Stimulated activated CD4-positive, alpha-beta T cell treated with anti-CD3 and anti-CD28 coated beads, Interleukin-4, amount 100 ng/mL, for 48 hours (primary cell): ENCODE measurements at regions not wholly inside any gene's neighbourhood (a gene's known extent, or its start where the extent isn't known, plus 50 kb on each side); places are given as distances from the start of the nearest gene placed in this dataset.

Source experiments
- DNase-seq, 2 donors: peaks; one replicate each; pipeline ENCODE4 v3.0.0-alpha.2; 2020; ENCODE audit warnings: low read depth in 2 of 2

DNA sequence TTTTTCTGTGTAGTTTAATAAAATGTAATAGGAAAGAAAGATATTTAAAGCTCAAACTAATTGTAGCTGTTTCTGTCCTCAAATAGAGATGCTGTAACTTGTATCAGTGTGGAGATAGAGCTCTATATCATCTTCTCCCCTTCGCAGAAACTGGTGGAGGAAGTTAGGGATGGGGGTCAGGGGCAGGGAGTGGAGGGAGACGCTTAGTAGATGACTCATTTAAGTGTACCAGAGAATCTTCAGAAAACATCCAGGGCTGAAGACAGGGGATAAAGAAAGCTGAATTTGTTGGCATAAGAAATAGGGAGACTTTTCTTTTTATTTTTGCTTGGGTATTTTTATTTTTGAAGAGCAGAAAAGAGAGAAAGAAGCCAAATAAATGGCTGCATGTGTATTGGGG is 282.6 kb upstream of the DPYD start:
- no peak for DNase-seq

DNA sequence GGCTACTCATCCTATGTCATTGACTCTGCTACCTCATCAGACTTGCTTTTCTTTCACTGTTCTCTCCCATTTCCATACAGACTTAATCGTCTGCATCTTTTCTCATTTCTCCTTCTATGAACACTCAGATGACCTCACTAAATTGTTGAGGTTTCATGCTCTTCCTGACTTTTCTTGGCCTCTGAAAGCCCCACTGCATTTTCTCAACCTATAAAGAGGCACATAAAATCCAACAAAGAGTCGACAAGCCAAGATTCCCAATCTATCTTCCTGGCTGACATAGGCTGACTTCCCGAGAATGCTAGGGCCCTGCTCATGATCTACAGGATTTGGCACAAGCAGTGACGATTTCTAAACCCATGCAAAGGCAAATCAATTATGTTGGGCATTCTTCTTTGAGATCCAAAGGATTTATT is 280.8 kb upstream of the DPYD start:
- DNase-seq, result no peak

DNA sequence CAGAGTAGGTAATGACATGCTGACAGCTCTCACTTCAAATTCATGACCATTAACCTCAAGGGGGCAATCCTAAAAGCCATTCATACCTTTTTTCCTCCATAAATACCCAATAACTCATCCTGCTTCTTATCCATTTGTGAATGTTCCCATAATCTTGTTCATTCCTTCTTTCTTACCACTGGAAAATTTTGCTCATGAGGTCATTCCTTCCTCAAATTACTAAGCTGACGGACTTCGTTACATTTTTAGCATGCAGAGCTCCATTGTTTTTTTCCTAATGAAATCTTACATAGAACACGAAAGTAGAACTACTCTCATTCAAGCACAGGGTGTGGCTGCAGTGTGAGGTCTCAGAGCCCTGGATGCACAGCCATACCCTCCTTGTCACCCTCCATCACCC is 276.5 kb upstream of the DPYD start:
- DNase-seq, result no peak

DNA sequence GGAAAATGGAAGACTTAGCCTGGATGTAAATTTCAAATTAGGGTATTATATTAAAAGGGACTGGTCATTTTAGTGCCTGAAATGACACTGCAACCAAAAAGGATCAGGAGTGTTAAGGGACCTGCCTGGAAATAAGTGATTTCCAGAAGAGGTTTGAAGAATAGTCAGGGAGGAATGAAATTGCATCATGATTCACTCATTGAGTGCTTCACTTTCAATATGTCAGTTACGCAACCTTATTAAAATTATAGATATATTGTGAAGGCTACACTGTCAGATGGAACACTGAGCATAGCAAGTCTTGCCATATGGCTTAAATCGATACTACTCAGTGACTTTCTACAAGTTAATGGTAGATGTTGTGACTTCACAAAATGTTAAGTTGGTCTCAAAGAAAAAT is 275.2 kb upstream of the DPYD start:
- no peak for DNase-seq

DNA sequence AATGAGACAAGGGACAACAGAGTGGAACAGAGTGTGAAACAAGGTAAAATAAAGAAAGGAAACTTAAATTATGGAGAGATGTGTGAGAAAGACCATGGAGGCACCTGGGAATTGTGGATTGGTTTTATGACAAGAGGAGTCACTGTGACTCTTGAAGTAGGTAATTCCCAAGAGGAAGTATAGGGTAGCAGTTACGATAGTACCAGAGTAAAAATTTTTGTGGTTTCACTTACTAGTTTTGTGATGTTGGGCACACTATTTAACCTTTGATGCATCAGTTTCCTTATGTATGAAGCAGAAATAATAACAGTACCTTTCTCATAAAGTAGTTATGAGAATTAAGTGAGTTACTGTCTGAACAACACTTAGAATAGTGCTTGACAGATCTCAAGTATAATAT is 267.9 kb upstream of the DPYD start:
- DNase-seq, result no peak

DNA sequence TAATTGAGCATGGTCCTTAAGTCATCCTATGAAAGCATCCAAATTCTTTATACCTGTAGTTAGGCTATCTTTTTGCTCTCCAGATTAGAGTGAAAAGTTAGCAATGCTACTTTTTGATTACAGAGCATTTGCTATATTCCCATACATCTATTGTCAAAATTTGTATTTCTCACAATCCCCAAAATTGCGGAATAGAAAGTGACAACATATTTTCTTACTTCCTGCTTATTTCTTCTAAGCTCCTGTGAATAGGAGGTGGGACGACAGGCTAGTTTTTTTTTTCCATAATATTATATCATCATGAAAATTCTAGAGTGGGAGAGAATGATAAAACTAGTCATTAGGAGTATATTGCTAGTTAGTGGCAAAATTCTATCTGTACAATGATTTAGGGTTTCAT is 264.0 kb upstream of the DPYD start:
- no peak for DNase-seq

DNA sequence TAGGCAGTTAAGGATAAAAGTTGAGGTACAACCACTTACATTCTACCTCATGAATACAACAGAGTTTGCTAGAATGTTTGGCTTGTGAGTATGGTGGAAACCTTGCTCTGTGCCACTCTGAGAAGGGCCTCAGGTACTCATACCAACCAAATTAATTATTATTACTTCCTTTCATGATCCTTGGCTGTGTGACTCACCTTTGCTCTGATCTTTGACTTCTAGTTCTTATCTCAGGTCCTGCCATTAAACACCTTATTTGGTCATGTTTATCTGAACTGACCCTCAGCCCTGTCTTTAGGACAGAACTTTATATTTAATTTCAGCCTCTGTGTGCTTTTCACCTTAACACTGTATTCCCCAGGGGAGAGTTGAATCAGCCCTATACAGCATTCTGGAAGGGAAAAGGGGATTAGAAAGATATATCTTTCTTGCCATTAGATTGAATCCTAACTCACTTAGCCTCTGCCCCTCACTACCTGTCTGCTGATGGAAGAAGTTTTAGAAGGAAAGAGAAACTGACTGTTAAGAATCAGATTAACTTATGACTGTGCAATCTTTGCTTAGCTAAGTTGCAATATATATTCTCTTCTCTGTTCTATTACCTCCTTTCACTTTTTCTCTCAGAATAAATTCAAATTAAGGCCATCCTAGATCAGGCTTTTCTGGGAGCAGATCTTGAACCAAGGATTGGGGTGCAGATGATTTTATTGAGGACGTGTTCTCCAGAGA is 260.4 kb upstream of the DPYD start:
- no peak for DNase-seq

DNA sequence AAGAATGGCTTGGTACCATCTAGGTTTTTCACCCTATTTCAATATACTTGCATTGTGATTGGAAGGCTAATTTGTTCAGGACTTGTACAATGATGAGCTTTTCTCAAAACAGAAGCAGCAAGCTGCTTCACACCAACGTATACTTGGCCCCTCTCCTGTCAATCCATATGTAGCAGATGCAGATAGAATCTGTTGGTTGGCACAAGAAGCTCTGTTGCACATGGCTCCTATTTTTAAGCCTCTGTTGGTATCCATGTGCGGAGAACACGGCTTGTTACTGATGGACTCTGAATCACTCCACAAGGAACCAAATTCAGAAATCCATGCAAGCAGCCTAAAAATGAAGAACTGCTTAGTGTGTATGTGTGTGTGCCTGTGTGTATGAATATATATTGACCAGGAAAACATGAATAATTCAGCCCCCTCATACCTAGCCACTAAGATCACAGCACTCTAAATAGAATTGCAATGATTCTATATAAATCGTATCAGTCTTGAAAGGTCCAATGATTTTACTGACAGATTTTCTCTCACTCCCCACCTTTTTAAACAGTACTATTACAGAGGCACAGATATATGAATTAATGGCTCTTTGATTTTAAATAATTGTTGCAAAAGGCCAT is 258.4 kb upstream of the DPYD start:
- DNase-seq, result no peak

DNA sequence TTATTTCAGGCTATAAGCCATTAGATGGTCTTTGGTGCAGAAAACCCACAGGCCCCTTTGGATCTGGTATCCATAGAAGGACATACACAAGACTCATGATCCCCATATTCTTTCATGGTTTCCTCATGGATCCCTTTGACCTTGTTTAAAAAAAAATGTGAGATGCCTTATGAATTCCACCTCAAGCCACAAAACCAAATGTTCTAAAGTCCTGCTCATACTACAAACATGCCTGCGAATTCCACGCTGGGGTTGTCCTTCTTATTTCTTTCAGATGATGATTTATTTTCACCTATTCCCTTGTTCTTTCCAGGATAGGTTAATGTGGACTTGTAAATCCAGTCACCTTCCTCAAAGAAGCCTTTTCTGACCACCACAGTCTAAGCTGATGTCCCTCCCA is 256.9 kb upstream of the DPYD start:
- no peak for DNase-seq

DNA sequence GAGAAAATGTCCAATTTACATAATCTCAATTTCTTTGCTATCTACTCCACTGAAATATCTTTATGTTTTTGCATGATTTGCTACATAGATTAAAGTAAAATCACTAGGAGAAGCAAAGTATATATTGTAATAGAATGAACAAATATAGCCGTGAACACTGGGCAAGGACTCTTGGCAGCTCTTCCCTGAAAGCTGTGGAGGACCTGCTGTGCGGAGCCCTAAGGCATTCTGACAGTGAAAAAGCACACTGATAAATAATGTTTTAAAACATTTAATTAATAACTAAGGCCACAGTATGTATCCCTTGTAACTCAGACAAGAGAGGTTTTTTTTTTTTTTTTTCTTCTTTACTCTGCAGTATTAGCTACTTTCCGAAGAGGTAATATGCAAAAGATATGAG is 256.1 kb upstream of the DPYD start:
- no peak for DNase-seq

DNA sequence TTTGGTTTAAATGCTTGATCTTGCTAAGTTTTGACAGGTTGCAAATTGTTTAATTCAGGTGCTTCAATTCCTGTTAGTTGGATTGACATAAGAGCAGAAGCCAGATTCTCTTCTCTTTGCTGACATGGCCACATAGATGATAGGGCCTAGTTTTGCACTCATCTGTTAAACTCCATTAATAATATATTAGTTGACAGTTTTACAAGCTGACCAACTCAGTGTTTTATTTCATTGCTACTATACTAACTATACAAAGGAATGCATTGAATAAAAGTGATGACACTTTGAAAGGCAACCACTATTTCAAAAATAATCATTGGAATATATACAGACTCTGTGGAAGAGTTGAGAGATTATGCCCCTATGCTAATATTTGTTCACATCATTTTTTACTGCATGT is 255.6 kb upstream of the DPYD start:
- no peak for DNase-seq

DNA sequence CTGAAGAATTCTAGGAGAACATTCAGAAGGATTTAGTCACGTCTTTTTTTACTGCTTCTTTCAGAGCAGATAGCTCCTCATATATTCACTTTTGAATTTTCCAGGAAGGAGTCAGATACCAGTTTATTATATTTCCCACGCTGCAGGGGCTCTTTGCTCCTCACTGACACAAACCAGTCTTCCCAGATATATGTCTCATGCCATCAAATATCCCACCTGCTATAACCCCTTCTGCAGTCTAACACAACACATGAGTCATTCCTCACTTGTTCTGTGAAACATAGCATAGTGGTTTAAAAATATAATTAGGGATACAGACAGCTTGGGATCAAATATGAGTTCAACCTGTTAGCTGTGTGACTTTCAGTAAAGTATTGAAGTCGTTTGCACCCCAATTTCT is 251.7 kb upstream of the DPYD start:
- no peak for DNase-seq

DNA sequence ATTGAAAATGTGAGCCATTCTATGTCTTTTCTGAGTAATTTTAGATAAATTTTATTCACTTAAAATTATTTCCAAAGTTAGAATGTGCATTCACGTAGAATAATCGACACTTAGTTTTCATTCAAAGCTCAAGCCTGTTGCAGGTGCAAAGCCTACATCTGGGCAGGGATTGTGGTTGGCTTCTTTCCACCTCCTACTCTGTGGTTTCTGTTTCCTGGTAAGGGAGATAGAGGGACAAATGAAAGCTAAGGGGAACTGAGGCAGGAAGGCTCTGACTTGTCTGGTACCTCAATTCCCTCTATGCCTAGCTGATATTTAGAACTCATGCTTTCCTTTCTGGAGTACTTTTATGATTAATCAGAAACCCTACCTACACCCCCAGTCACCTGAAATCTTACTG is 251.2 kb upstream of the DPYD start:
- no peak for DNase-seq

DNA sequence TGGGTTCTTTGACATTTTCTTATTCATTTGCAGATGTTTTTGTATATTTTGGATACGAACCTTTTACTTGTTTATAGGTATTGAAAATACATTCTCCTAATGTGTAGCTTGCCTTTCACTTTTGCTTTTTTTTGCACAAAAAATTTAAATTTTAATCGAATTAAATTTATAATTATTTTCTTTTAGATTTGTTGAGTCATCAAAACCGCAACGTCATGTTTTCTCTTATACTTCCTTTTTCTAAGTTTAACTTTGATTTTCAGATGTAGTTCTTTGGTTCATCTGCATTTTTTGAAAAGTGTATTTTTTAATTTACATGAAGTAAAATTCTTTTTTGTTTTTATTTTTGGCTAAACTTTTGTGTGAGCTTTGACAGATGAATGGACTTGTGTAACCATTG is 243.7 kb upstream of the DPYD start:
- no peak for DNase-seq

DNA sequence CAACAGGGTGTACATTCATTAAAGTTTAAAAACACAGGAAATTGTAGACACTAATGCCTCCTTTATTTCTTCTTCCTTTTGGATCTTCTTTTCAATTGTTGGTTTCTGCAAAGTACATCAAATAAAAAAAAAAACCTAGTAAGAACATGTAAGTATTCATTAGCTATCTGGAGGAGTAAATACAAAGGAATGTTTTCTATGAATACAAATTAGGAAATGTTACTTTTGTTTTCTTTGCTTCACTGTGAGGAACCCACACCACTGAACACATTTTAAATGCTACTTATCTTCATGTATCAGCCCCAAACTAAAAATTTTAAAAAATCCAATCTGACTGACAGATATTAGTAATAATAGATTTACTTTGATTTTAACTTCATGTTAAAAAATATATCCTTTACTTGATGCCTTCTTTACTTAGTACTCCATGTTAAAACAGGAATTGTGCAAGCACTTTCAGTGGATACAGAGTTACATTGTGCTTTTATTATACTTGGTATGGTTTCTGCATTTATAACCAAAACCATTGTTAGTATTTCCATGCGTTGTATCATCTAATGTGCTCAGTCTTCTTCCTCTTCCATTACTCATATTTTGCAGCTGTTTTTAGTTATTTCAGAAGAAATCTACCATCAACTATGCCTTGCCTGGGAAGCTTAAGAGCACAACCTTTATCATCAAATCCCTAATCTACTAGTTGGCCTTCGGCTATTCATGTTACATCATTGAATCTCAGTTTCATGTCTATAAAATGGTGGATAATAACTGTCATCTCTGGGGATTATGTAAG is 236.9 kb upstream of the DPYD start:
- DNase-seq, result no peak

DNA sequence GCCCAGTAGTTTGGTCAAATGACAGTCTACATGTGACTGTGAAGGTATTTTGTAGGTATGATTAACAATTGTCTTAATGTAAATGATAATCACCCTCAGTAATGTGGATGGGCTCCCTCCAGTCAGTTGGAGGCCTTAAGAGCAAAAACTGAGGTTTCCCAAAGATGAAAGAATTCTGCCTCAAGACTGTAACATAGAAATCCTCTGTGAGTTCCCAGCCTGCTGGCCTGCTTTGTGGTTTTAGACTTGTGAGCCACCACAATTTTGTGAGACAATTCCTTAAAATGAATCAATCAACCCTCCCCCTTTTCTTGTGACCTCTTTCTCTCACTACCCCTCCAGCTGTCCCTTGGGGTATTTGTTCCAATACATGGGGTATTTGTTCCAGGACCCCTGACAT is 226.4 kb upstream of the DPYD start:
- no peak for DNase-seq

DNA sequence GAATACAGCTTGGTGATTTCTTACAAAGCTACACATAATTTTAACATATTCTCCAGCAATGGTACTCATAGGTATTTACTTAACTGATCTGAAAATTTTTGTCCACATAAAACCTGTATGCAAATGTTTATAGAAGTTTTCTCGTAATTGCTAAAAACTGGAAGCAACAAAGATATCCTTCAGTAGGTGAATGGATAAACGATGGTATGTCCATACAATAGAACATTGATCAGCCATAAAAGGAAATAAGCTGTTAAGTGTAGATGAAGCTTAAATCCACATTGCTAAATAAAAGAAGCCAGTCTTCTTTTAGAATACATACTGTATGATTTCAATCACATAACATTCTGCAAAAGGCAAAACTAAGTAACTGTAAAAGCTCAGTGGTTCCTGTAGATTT is 224.8 kb upstream of the DPYD start:
- DNase-seq, result no peak

DNA sequence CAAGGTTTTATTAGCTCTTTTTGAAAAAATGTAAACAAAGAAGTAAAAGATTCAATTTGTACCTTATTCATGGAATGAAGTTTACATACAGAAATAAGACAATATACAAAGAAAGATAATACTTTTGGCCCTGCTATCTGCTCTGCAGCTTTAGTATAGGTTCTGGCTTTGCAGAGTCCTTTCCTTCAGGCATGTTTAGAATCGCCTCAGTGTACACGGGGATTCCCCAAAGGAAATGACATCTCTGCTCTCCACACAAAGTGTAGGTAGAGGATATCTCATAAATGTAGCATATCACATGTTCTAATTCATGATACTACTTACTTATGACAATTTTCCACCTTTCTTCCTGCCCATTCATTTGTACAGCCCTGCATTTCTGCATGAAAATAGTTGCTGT is 222.6 kb upstream of the DPYD start:
- DNase-seq, result no peak

DNA sequence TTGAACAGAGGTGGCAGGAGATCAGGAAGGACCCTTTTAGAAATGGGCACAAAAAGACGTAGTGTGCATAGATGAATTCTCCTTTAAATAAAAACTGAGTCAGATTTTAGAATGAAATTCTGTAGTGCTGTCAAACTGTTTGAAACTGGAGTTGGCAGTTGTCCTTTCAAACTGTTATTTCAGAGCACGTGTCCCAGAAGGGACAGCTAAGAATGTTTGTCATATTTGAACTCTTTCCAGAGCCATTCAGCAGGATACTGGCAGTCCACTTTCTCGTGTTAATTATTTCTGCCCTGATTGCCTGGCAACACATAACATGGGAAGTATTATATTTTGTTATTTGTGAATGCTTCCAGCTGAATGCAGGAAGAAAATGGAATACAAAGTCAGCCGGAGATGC is 212.3 kb upstream of the DPYD start:
- DNase-seq, result no peak

DNA sequence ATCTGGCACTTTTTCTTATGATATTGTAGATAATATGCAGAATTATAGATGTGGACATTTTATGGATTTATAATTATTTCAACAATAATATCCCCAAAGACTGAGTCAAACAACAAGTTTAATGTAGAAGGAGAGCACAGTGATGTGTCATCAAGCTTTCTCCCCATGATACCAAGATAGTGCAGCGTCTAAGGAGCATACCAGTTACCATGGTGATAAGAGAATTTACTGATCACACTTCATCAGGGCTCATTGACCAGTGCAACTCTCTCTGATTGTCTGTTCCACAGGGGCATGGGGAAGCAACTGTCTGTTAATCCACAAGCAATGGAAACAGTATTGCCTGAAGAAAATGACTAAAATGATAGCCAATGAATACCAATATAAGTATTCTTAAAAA is 209.6 kb upstream of the DPYD start:
- no peak for DNase-seq

DNA sequence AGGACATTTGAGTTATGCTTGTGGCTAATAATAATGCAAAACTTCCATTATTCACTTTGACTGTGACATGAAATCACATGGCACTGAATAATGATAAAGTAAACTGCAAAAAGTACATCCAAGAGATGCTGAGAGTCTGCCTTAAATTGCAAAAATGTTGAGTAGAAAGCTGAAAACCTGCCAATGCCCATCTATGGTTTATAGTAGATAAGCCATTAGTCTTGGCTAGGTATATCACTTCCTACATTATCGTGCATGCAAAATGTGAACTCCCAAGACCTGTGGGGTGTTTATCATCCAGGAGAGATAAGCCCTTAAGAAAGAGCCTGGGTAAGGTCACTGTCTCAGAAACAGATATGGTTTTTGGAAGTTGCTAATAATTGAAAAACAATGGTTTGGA is 208.7 kb upstream of the DPYD start:
- DNase-seq, result no peak

DNA sequence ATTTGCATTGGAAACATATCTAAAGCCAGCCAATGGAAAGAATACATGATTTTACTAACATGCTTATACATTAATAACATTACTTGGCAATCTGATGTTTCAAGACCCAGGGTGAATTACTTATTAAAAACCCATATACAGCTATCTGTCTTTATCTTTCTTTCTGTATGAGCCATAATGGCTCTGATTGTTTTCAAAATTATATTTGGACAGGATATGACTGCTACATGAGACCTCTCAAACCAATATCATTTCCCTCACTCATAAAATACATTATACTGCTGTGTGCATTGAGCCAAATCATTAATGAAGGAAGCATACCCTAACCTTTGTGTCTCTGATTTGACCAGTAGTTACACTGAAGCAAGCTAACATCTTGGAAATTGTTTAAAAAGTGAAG is 205.9 kb upstream of the DPYD start:
- no peak for DNase-seq

DNA sequence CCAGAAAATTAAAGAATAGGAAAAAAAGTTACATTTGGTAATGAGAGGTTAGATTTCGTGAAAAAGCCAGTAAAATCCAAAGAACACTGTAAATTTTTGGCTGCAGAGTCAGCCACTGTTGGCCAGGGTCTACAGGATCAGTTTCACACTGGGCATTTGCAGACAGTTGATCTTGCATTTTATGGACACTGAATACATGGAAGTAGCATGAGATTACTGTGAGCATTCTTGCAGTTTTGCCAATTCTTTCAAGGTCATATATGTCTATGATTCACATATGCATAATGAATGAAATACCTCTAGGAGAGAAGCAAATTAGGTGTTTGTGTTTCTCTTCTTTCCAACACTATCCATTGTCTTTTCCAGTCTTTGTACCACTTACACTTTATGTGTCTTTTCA is 200.8 kb upstream of the DPYD start:
- no peak for DNase-seq
